HG03558 (cell line): ENCODE measurements at regions not wholly inside any gene's neighbourhood (a gene's known extent, or its start where the extent isn't known, plus 50 kb on each side); places are given as distances from the start of the nearest gene placed in this dataset.

Experiments used
- ATAC-seq: cut with Tn5 transposase; IDR thresholded peaks from one replicate; pipeline ENCODE4 v1.9.1; 2021; ENCODE audit warnings: moderate number of reproducible peaks; ENCODE audit not compliant: unreplicated experiment; ENCODE audit errors: extremely low read depth

DNA sequence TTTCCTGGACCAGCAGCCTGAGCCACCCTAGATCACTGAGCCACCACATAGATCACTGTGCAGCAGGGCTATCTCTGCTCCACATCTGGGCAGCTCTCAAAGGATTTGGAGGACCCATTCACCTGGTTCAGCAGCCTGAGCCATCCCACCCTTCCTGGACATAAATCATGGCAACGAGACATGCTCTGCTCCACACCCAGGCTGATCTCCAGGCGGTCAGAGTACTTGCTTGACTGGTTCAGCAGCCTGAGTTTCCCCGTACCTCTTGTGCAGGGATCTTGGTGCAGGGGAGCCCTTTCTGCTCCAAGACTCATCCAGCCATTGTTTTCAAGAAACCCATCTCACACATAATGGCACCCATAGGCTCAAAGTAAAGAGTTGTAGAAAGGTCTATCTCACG lies 195.3 kb downstream of the LIG4 start:
- no peak for ATAC-seq

DNA sequence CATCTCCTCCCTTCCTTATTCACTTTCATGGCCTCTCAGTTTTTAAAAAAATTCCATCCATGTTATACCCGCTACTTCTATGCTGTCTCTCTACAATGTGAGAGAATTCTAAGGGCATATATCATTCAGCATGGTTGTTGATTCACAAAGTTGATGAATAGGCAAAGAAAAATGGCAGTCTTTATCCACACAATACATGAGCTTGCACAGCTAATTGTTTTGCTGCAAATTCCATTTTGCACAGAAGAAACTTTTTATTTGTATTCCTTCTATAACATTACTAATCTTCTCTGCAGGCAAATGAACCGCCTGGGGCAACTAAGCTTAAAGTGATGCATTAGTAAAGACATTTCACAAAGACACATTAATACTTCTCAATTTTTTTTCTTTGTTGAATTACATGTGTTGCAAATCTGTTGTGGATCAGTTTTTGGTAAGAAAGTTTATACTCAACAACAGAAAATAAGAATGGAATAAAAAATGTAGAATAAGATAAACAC lies 196.9 kb downstream of the LIG4 start:
- ATAC-seq: no peak

DNA sequence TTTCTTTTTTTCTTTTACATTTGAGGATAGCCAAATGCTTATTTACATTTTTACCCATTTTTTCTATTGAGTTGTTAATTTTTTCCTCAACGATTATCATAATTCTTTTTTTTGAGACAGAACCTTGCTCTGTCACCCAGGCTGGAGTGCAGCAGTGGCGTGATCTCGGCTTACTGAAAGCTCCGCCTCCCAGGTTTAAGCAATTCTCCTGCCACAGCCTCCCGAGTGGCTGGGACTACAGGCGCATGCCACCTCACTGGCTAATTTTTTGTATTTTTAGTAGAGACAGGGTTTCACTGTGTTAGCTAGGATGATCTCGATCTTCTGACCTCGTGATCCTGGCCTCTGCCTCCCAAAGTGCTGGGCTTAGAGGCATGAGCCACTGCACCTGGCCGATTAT lies 208.7 kb downstream of the LIG4 start:
- ATAC-seq: no peak

DNA sequence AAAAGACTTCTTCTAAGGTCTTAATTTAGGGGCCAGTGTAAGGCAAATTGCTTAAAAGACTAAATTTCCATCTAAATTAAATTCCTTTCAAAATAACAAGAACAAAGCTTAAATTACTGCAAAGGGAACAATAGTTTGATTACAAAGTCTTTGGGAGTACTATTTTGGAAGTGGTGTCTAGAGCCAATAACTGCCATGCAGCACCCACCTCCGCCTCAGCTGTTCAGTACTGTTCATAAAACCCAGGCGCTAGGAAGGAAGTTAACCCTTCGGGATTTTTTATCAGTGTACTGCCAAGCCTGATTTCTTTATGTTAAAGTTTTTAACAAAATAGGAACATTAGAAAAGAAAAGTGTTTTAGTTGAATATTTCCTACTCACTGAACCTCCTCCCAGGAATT lies 210.1 kb downstream of the LIG4 start:
- ATAC-seq: no peak

DNA sequence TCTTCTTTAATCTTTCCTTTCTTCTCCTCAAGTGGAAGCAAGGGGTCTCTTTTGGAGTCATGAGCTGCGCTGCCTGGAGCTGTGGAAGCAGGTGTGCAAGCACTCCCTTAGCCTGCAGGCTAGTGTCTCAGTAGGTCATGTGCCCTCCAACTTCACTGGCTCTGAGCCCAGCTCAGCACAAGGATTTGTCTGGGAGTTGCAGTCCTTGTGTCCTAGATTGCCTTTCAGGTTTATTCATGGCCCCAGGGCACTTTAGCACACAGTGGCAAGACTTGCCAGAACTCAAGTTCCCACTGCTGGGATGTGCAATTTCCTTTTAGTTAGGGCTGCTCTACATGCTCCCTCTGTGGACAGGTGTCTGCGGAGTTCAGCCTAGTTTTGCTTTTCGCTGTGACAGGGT lies 211.7 kb downstream of the LIG4 start:
- no peak for ATAC-seq

DNA sequence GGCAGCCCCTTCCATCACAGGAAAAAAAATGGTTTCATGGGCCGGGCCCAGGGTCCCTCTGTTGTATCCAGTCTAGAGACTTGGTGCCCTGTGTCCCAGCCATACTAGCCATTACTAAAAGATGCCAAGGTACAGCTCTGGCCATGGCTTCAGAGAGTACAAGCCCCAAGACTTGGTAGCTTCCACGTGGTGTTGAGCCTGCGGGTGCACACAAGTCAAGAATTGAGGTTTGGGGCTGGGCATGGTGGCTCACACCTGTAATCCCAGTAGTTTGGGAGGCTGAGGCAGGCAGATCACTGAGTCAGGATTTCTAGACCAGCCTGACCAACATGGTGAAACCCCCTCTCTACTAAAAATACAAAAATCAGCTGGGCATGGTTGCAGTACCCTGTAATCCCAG lies 214.3 kb downstream of the LIG4 start:
- ATAC-seq: no peak

DNA sequence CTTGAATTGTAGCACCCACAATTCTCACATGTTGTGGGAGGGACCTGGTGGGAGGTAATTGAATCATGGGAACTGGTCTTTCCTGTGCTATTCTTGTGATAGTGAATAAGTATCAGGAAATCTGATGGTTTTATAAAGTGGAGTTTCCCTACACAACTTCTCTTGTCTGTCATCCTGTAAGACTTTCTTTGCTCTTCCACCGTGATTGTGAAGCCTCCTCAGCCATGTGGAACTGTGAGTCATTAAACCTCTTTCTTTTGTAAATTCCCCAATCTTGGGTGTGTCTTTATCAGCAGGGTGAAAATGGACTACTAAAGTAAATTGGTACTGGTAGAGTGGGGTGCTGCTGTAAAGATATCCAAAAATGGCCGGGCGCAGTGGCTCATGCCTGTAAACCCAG lies 215.6 kb downstream of the LIG4 start:
- no peak for ATAC-seq

DNA sequence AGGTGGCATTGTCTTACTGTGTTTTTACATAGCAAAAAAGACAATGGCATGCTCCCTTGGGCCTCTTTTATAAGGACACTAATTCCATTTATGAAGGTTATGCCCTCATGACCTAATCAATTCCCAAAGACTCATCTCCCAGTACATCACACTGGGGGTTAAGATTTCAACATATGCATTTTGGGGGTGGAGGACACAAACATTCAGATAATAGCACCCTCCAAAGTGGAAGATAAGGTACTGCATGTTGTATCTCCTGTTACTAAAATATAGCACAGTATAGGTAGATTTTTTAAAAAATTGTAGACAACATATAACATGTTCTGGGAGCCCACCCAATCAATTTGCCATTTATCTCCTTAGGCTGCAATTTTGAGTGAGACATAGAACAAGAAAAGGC lies 221.2 kb downstream of the LIG4 start:
- no peak for ATAC-seq

DNA sequence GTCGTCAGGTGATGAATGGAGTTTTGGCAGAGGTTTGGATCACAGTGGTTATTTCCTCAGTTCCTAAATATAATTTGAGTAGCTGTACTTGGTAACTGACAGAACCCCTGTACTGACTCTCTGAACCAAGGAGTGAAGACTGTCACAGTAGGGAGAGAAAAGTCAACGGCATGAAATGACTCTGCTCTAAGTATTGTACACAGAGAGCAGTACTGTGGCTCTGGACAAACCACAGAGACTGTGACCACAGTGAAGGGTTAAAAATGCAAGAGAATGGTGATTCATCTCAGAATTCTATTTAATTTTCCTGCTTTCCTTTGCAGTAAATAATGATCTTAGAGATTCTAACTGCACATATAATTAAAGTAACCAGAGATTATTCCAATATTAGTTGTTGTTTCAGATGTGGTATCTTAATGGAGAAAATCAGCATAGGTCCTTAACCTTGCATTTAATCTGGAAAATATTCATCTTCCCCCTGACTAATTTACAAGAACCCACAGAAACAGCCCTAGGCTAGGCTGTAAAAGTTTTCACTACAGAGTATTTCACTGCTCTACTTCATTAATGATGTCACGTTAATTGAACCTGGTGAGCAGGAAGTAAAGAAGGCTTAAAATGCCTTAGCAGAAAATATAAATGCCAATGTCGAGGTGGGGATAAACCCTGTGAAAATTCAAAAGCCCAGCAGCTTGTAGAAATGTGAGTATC lies 221.9 kb downstream of the LIG4 start:
- no peak for ATAC-seq

DNA sequence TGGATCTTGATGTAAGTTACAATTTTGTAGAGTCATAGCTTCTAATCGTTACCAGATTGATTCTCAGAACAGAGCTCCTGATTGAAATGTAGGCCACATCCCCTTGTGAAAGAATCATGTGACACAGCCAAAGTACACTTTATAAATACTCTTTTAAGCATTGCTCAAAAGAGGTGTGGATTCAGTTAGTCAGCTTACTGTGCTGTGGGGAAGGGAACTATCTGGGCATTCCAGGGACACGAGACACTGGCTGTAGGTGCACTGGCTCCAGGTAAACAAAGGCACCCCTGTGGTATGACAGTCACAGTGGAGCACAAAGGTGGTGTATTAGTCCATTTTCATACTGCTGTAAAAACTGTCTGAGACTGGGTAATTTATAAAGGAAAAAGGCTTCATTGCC lies 222.8 kb downstream of the LIG4 start:
- ATAC-seq: no peak

DNA sequence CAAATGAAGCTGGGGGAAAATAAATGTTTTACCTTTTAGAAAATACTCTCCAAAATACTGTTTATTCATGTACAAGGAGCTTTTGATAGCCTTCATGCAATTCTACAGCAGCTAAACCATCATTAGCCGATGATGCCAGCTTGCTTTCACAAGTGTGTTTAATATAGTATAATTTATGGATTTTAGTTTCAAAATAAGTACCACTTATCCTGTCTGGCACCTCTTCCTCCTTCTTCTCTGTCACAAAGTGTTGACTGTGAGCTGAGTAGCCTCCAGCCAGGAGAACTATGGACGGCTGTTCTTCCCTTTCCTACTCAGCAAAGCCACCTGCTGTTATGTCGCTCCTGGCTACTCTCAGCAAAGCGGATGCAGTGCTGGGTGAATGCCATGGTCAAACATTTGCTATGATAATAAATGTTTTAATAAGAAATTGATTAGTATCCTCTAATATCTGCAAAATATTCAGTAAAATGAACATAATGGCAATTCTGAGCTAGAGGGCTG lies 238.2 kb downstream of the LIG4 start:
- ATAC-seq: no peak

DNA sequence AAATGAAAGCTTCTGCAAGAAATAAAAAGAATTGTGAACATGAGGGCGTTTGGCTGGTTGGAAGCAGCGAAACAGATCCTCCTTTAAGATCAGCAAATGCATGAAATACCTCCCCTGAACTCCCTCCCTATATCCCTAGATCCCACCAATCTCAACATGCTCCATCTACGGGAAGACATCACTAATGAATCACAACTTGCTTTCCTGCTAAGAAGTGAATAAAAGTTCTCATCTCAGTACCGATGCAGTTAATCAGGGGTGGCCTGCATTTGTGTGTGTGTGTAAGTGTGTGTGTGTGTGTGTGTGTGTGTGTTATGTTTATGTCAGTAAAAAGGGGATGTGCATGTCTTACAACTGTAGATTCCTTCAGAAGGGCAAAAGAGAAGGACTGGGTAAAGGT lies 238.7 kb downstream of the LIG4 start:
- no peak for ATAC-seq

DNA sequence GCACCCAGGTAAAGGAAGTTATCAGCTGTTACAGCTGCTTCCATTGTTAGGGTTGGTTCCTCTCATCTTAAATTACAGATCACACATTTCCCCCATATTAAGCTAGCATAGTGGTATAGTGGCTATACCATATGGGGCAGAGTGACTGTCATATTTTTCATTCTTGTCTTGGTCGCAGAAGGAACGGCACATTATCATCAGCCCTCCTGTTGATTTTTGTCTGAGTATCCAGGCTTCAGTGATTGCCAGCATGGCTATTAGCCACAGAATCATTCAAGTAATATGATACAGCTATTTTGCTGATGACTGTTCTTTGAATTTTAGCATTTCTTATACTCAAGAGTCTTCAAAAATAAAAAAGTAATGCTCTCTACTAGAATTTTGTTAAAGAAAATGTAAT lies 240.9 kb downstream of the LIG4 start:
- no peak for ATAC-seq

DNA sequence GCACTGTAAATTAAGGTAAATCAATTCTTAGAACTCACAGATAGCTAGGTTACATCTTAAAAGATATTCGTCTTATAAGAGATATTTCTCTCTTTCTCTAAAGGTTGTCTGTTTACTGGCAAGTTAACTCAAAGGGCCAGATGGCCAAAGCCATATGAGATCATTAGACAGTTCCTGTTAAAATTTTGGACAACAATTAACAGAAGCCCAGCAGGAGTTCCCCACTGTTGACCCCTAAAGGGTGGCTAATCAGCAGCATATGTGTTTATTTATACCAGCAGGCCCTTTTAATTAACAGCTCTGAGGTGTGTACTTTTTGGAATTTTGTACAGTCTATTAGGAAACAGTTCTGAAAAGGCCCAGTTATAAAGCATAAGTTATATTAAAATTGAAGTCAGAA lies 245.8 kb downstream of the LIG4 start:
- no peak for ATAC-seq

DNA sequence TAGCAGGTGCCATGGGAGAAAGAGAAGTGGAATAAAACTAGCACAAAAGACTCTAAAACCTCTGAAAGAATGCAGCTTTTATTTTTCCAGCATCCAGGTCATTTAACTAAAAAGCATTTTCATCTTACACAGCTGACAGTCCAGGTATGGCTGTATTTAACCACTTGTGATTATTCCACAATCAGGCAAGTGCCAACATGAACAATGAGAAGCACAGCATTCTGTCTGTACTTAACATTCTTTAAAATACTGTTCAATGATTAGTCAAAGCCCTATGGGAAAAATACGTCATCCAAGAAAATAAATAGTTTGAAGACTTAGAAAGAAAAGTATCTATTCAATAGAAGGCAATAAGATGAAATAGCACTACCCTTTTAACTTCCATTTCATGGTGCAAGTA lies 246.9 kb downstream of the LIG4 start:
- ATAC-seq: no peak

DNA sequence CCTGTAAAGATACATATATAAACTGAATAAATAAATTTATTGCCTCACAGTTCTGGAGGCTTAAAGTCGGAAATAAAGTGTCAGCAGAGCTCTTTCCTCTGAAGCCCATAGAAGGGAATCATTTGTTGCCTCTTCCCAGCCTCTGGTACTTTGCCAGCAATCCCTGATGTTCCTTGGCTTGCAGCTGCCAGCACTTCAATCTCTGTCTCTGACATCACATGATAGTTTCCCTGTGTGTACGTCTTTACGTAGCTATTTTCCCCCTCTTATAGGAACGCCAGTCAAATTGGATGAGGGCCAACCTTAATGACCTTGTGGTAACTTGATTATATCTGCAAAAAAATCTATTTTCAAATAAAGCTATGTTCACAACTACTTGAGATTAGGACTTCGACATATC lies 250.9 kb downstream of the LIG4 start:
- ATAC-seq: no peak

DNA sequence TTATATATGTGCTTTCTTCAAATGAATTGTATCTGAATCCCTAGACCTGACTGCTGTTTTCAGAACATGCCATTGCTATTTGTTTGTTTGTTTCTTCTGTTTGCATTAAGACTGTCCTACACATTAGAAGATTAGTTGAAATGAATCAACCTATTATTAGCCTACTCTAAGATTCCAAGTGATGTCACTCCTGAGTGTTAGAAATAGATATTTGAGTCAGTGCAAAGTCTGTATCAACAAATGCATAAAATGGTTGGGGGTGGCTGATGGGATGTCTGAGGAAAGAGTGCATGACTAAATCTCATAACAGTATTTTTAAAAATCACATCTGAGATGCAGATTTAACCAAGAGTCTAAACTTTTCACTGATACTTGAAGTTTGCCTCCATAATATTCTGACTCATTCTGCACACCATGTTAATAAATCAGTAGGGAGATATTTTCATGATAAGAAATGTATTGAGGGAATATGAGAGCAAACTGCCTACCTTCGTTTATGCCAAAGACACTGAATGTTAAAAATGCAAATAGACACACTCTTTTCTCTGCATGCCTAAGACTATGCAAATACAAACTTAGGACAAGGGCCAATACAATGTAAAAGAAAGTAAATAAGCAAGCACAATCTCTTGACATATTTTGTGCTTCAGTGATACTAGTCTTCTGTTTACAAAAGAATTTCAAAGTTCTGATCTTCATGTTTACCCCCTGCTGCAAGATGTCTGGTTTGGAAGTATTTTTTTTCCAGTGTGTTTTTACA lies 253.3 kb downstream of the LIG4 start:
- no peak for ATAC-seq

DNA sequence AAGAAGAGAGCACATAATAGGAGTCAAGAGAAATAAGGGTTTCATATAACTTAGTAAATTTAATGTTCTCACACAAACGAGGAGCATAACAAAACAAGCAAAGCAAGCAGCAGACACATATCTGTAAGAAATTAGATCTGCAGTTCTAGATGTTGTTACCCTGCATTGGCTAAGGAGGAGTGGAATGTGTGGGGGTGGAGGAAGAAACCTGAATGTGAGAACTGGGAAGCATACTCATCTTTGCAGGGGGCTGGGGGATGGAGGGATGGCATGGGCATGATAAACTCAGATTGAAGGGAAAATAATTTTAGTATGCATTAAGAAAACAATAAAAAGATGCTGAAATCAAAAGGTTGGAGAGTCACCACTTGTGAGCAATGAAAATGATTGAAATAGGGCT lies 255.0 kb downstream of the LIG4 start:
- ATAC-seq: no peak

DNA sequence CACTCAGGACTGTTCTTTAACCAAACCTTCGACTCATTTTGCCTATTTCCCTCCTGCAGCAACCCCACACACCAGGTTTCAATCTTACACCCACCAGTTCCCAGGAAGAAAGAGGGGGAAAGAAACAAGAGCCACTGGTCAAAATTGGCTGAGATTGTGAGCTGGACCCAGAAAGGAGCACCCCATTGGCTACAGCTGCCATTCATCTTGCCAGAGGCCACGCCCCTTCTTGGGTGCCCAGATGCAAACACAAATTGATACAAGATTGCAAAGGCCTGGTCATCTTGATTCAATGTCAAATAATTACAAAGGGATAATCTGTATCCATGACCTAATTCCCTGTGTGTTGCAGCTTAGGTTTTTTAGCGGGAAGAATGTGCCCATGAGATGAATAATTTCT lies 258.4 kb downstream of the LIG4 start:
- ATAC-seq: no peak

DNA sequence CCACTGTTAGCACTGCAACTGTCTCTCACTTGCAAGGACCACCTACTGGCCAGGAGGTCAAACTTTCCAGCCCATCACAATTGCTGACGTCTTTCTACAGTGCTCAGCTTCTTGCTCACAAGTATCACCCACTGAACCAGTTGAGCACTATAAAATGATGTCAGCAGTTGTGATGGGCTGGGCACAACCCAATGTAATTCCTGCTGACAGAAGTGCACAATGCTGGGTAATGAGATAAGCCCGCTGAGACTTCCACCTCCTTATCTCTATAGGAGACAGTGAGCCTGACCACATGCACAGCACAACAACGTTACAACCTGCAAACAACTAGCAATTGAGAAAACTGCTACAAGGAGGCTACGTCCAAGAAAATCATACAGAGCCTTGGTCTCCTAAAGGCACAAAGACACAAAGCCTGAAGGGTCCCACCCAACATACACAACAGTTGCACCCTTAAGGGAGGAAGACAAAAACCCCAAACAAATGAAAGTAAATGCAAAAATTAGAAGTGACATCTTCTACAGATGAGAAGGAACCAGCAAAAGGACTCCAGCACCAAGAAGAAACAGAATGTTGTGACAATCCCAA lies 273.2 kb downstream of the LIG4 start:
- ATAC-seq: no peak

DNA sequence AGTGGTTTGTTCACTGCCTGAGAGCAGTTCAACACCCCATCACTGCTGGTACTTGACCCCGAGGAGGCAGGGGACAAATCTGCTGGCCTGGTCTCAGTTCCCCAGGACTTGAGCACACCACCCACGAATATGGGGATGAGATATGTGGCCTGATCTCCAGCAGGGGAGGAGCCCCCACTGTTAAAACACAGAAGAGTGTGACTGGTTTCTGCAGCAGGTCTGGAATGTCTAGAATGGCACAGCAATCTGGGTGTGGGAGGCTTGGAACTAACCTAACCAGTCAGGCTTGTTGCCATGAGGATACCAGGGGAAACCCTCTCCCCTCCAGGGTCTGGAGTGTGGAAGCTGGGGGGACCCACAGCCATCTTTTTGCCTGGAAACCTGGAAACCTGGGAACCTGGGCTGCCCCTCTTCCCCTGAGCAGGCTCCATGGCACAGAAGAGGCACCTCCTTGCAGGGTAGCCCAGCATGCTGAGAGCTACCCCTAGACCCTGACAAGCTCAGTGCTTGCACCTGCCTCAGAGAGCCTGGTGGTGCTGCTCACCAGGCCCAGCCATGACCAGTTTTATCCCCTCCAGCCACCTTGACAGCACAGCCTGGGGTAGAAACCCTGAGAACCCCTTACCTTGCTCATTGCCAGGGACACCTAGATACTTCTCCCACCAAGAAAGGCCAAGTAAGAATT lies 273.8 kb downstream of the LIG4 start:
- ATAC-seq: no peak
